ENCODE measurements at regions not wholly inside any gene's neighbourhood (a gene's known extent, or its start where the extent isn't known, plus 50 kb on each side); places are given as distances from the start of the nearest gene placed in this dataset.

DNA sequence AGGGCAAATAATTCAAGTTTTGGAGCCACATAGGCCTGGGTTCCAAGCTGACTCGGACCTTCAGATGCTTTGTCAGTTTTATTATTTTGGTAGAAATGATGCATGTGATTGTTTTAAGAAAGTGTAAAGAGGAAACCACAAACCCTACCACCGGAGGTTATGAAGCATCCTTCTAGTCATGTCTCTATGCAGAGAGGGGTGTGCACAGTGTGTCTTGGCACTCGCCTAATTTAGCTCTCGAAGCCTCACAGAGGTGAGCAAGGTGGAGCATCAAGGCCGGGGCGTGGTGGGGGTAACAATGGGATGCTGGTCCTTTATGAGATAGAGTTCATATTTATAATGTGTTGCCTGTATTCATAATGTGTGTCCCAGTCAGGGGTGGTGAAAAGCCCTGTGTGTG, 63.7 kb upstream of the SMAD6 start:
- no peaks in the 10 kb centered on the region for H3K27me3 ChIP-seq (ENCODE audit: low read depth)
- peaks cover 18% of the 10 kb centered on the region for H3K4me1 ChIP-seq
- no peak for DNase-seq
- H3K4me3 ChIP-seq: no peak overlapping the region
- H3K27ac ChIP-seq (replicated peaks): no peak overlapping the region
- H3K36me3 ChIP-seq: no peaks in the 10 kb centered on the region
- TF ChIP-seq, protein P1, sequence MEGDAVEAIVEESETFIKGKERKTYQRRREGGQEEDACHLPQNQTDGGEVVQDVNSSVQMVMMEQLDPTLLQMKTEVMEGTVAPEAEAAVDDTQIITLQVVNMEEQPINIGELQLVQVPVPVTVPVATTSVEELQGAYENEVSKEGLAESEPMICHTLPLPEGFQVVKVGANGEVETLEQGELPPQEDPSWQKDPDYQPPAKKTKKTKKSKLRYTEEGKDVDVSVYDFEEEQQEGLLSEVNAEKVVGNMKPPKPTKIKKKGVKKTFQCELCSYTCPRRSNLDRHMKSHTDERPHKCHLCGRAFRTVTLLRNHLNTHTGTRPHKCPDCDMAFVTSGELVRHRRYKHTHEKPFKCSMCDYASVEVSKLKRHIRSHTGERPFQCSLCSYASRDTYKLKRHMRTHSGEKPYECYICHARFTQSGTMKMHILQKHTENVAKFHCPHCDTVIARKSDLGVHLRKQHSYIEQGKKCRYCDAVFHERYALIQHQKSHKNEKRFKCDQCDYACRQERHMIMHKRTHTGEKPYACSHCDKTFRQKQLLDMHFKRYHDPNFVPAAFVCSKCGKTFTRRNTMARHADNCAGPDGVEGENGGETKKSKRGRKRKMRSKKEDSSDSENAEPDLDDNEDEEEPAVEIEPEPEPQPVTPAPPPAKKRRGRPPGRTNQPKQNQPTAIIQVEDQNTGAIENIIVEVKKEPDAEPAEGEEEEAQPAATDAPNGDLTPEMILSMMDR (IDR thresholded peaks at IDR 0.05; ENCODE audit: borderline replicate concordance): no peak
- intact Hi-C loops (cut with micrococcal nuclease): no loop called here
- no peaks in the 10 kb centered on the region for H3K9me3 ChIP-seq (replicated peaks)

DNA sequence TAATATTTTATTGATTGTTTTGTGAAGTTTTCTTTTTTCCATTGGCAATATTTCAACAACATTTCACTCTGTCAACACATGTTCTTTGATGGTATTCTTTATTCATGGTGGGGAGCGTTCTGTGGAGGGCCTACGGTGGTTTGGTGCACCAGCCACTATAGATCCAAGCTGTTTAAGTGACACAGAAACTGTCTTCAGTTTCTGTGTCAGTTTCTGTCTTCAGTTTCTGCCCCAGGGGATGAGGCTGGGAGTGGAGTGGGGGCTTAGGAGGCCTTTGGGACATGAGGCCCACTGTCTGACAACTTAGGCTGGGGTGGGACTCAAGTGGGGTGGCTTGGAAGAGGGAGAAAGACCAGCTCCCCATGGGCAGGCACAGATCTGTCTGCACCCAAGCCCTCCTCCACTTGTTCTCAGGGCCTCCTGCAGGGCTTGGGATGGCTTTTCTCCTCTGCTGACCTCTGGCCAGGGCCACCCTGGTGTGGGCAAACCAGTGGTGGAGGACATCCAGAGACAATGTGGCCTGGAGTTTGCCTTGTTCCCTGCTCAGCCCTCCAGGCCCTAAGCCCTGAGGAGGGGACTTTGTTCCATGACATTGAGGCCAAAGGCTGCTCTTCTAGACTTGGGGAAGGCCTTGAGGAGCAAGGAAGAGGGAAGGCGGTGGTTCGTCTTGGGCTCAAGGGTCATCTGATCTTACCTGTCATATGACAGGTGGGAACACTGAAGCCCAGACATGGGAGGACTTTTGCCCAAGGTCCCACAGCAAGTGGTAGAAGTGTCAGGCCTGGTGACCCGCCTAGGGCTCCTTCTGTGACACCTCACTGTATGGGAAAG, 60.3 kb upstream of the SMAD6 start:
- H3K4me1 ChIP-seq: peaks cover 42% of the 10 kb centered on the region

DNA sequence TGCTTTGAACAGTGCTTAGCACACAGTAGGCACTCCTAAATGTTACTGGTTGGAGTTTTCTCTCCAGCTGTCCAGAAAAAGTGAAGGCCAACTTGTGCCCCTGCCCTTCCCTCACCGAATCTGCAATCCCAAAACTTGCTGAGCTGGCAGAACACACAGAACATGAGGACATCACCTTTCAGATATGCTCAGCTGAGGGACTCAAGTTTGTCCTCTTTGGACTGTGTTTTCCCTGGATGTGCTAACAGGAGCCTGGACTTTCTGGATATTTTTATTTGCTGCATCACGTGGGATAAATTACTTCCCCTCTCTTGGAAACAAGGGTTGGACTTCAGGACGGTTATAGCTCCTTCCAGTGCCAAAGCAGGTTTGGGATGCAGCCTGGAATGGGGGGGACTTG, 59.5 kb upstream of the SMAD6 start:
- intact Hi-C loops (cut with micrococcal nuclease): no loop called here

More for the DNA sequence above, 60.3 kb upstream of the SMAD6 start:
- H3K9me3 ChIP-seq (replicated peaks): no peaks in the 10 kb centered on the region
- TF ChIP-seq, protein P1 (IDR thresholded peaks at IDR 0.05; ENCODE audit: borderline replicate concordance): no peak
- H3K36me3 ChIP-seq: no peaks in the 10 kb centered on the region
- DNase-seq: no peak
- intact Hi-C loops (cut with micrococcal nuclease): no loop called here
- peak overlapping the region; percentile 80 for H3K27ac ChIP-seq (replicated peaks)
- H3K27me3 ChIP-seq (ENCODE audit: low read depth): no peaks in the 10 kb centered on the region
- no peak overlapping the region for H3K4me3 ChIP-seq

DNA sequence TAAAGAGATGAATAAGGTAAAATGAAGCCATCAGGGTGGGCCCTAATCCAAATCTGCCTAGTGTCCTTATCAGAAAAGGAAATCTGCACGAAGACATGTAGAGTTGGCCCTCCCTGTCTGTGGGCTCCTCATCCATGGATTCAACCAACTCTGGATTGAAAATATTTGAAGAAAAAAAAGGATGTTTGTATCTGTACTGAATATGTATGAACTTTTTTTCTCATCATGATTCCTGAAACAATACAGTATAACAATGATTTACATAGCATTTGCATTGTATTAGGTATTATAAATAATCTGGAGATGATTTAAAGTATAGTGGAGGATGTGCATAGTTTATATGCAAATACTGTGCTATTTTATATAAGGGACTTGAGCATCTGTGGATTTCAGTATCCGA, 59.0 kb upstream of the SMAD6 start:
- Histone ChIP-seq H3K9me3 (replicated peaks) (no peaks in the 10 kb centered on the region), H3K27ac (replicated peaks) (peak overlapping the region; percentile 80), H3K27me3 (ENCODE audit: low read depth) (no peaks in the 10 kb centered on the region), H3K4me3 (no peak overlapping the region), H3K36me3 (no peaks in the 10 kb centered on the region), H3K4me1 (peaks cover 55% of the 10 kb centered on the region)
- intact Hi-C loops (cut with micrococcal nuclease): no loop called here
- TF ChIP-seq, protein P1 (IDR thresholded peaks at IDR 0.05; ENCODE audit: borderline replicate concordance): no peak
- no peak for DNase-seq

More for the DNA sequence above, 59.5 kb upstream of the SMAD6 start:
- Histone ChIP-seq H3K4me3 (no peak overlapping the region), H3K4me1 (peaks cover 50% of the 10 kb centered on the region), H3K27me3 (ENCODE audit: low read depth) (no peaks in the 10 kb centered on the region), H3K36me3 (no peaks in the 10 kb centered on the region), H3K9me3 (replicated peaks) (no peaks in the 10 kb centered on the region), H3K27ac (replicated peaks) (peak overlapping the region; percentile 80)
- TF ChIP-seq, protein P1 (IDR thresholded peaks at IDR 0.05; ENCODE audit: borderline replicate concordance): no peak
- no peak for DNase-seq

DNA sequence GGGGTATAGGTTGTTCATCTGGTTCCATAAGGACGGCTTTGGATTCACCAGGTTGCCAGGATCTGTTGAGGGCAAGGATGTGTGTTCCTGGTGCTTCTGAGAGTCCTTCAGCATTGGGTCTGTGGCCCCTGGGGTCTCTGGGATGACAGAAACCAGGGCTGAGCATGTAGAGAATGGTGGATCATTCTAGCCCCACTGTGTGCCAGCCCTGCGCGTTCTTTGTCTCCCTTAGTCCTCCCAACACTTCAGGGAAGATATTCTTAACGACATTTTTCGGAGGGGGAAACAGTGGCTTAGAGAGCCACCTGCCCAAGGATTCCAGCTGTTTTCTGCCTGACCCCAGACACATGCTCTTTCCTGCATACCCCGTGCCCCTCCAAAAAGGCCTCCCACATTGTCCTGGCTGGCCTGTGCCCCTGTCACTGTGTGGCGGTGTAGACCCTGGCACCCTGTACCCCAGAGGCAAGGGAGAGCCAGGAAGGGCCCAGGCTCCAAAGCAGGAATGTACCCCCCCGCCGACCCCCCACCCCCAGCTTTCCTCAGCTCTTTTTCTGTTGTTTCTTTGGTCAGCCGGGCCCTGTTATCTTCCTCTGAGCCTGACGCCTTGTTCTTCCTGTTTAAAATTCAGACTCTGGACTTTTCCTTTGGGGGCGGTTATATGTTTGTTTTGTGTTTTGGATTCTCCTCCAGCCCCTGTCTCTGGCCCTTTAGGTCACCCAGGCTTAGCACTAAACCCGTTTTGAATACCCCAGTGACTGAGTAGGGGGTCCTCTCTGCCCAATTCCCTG, 57.8 kb upstream of the SMAD6 start:
- Histone ChIP-seq H3K4me1 (peaks cover 56% of the 10 kb centered on the region), H3K9me3 (replicated peaks) (no peaks in the 10 kb centered on the region), H3K4me3 (no peak overlapping the region), H3K36me3 (no peaks in the 10 kb centered on the region), H3K27me3 (ENCODE audit: low read depth) (no peaks in the 10 kb centered on the region), H3K27ac (replicated peaks) (peak overlapping the region; percentile 80)
- intact Hi-C loops (cut with micrococcal nuclease): no loop called here
- DNase-seq: no peak
- TF ChIP-seq, protein P1 (IDR thresholded peaks at IDR 0.05; ENCODE audit: borderline replicate concordance): no peak
